GM18909 (cell line): ENCODE measurements at regions not wholly inside any gene's neighbourhood (a gene's known extent, or its start where the extent isn't known, plus 50 kb on each side); places are given as distances from the start of the nearest gene placed in this dataset.

Source experiments
- ATAC-seq: cut with Tn5 transposase; IDR thresholded peaks from one replicate; pipeline ENCODE4 v1.9.1; 2021; ENCODE audit warnings: mild to moderate bottlenecking; ENCODE audit not compliant: unreplicated experiment, poor library complexity

DNA sequence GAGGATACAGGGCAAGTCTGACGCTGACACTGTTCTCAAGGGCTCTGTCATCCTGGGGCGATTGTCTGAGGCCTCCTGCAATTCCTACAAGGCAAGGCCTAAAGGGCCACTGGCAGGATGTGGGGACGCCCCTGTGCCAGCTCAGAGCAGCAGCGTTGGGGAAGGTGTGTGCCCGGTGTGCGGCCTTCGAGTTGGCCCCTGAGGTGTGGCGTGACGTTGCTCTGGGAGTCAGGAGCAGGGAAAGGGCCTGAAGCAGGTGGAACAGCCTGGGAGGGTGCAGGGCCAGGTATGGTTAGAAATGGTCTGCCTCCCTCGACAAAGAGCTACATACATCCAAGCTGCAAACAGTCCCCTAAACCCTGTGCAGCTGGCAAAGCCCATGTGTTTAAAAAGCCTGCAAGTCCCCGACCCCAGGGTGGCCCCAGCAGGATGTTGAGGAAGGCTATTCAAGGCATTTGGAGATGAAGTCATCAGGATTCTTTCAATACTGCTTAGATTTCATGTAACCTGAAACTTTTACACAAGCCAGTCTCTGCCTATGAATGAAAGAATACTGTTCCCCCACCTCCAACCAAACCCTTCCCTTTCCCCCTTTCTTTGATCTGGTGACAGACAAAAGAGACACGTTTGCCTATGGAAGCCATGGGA is 142.5 kb upstream of the TNS3 start:
- ATAC-seq, result no peak

DNA sequence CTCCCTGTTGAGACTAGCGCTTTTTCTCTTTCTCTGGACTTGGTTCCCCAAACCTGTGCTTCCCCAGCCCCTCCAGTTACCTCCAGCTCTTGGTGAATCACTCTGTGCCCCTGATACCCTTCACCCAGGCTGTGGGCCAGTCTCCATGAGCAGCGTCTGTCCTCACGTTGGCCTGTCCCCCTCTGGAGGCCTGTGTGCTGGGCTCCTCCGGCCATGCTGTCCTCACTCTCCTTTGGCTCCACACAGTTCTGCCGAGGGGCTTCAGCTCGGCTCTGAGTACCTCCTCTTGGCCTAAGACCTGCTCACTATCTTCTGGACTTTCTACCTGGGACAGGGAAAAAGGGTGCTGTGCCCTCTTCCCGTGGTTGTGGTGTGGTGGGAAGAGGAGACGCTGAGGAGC is 140.2 kb upstream of the TNS3 start:
- no peak for ATAC-seq

DNA sequence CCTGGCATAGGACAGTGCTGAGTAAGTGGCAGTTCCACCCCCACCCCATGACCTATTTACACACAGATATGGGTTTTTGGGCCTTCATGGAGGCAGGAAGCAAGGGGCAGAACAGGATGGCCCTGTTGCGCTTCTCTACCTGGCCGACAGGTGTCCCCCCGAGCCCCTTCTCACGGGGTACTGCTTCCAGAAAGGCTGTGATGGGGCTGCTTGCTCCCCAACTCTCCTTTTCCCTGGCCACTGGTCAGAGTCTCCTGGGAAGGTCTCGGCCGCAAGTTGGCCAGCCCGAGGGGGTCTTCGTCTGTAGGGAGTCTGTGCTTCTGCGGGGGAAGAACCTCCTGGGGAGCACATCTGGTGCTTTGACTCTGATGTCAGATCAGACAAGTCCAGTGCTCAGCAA is 139.8 kb upstream of the TNS3 start:
- ATAC-seq, result no peak

DNA sequence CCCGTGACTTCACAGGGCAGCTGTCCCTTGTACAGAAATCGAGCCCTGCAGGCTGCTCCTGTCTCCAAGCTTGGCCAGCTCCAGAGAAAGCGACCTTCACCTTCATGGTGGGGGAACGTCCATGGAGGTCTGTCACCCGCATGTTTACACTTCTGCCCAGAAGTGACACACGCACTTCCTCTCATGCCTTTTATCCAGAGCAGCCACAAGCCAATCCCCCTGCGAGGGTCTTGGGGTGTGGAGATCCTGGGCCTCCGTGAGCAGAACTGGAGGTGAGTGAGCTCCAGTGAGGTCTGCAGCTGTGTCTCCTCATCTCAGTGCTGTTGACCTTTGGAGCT is 139.0 kb upstream of the TNS3 start:
- ATAC-seq, result no peak

DNA sequence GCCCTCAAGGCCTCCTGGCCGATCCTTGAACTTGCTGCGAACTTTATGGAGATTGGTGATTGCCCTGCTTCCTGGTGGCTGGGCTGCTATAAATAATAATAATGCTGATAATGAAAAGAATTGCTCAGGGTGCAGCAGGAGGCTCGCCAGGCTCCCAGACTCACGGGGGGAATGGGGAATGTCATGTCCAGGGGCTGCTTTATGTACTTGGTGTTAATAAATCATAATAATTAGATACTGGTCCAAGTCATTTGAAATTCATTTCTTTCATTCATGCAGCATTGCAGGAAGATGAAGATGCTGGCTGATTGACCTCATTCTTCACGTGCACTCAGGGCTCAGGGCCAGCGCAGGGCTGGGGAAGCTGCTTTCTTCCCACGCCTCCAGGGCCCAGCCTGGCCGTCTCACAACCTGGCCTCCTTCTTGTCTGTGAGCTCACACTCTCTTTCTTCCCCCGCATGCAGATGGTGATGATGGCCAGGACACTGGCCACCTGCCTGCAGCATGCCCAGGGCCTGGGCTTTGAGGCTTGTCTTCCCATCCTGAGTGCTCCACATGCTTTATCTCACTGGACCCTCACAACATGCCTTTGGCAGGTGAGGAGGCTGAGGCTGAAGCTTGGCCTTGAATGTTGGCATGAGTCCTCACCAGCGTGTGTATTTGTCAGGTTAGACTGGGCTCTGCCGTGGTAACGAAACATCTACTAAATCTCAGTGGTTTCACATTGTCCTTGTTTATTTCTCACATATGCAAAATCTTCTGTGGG is 138.4 kb upstream of the TNS3 start:
- ATAC-seq, result peak; percentile 70

DNA sequence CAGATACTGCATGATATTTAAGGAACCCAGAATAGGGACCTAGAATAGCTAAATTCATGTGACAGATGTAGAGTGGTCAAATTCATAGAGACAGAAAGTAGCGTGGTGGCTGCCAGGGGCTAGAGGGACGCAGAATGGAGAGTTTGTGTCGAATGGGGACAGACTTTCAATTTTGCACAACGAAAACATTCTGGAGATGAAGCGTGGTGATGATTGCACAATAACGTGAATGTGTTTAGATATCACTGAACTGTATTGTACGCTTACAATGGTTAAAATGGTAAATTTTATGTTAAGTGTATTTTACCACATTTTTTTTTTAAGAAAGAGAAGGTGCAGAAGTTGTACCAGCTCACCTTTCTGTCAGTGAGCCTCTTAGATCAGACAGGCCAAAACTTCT is 137.8 kb upstream of the TNS3 start:
- ATAC-seq, result no peak

DNA sequence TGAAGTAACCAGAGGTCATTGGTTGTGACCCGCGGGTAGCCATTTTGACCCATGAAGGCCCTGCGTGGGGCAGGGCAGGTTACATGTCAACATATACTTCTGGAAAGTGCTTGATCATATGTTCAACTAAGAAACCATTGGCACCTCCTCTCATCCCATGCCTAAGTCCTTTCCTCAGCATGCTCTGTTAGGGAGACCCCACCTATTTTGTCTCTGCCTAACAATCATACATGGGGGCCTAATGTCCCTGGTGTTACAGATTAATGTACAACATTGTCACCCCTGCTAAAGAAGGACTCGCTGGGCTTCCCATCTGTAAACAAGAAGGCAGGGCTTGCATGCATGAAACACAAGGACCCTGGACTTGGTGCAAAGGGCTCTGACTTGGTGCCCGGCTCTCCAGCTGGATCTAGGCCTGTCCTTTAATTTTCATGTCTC is 133.7 kb upstream of the TNS3 start:
- peak; percentile 12 for ATAC-seq

DNA sequence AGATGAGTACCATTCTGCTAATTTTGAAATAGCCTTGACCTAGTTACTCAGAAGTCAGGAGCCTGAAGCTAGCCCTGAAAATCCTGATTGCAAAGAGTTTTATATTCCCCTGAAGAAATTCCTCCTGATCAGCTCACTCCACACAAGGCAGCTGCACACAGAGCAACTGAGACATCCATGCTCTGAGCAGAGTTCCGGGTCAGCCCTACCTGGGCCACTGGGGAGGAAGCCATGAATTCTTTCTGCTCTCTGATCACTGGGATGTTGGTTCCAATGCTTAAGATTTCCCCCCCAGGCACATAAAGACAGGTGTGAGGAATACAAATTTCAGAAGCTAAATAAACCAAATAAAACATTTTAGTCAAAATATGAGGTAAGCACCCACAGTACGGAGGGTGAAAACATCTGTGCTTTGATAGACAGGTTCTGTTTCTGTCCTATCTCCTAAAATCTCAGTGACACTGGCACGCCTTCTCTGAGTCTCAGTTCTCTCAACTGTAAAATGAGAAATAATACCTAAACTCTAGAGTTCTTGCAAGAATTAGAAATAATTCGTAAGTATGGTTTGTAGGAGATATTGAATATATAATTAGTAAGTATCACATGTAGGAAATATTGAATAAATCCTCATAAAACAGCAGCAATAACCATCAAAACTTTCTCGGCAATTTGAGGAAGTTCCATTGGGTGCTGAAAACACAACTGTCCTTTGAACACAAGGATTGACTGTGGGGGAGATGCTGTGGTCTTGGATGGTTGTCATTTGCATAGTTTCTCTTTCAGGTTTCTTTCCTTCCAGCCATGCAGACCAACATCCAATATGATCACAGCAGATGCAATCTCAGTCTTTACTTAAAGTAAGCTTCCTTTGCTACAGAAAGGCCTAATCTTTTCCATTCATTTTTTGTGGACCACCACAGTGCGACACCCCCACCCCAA is 133.0 kb upstream of the TNS3 start:
- ATAC-seq, result peak; percentile 96

DNA sequence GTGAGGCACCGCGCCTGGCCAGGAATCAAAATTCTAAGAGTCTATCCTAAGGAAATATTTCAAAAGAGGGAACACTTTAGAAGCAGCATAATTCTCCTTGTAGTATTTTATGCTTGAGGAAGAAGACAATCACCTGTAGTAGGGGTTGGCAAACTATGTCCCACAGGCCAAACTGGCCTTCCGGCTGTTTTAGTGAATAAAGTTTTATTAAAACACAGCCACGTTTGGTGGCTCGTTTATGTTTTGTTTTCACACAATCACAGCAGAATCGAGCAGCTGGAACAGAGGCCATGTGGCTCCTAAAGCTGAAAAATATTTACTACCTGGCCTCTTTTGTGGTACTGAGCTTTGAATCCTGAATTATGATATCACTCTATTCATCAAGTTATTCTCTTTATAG is 131.7 kb upstream of the TNS3 start:
- ATAC-seq, result no peak

DNA sequence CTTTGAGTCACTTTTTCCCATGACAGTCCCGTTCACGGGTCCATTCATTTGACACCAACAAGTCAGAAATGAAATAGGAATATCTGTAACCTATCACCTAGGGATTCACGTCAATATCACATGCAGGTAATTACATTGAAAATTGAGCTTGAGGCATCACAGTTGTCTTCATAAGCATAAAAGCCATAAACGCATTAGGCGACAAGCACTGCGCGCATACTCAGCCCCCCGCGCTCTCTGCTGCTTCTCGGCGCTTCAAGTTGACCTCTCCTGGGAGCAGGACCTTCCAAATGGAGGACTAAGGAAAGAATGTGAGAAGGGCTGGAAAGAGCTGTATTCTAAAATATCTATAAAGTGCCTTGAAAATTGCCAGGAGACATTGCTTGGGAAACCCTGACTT is 130.5 kb upstream of the TNS3 start:
- no peak for ATAC-seq

DNA sequence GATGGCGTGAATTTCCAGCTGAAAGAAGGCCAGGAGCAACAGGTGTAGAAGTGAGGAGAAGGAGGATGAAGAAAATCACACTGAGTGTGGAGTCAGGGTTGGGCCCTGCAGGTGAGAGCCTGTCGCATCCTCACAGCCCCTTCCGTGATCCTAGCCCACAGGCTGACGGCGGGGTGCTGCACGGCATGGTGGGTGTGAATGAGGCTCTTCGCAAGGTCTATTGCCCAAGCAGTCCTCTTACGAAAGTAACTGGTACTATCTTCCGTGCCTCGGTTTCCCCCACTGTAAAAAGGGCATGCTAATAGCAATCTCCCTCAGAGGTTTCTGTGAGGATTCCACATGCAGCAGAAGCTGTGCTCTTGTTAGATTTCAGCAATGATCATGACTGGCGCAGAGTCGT is 129.9 kb upstream of the TNS3 start:
- ATAC-seq, result no peak

DNA sequence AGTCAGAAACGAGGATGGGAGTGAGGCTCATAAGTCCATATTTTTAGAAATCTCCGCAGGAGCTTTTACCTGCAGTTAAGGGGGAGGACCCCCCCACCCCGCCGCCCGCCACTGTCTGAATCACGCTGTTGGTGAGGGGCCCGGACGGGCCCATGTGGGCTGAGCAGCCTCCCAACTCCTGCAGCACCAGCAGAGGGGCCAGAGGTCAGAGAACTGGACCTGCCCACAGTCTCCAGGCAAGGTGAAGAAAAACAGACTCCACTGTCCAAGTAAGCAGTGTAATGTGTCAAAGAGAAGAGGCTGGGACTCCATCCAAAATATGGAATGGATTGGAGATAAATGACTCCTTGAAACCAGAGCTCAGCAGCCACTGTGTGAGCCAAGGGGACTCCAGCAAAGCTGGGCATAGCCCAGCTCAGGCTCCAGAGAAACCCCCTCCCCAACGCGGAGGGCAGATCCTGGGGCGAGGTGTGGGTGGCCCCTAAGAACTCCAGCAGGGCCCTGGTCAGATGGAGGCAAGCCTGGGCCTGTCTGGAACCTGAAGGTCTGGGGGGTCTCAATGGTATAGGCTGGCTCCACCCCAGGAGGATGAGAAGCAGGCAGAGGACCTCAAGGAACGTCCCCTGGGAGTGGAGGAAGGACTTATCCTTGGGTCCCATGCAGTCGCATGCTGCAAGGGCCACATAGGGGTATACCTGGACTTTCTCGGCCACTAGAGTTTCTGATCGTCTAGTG is 128.5 kb upstream of the TNS3 start:
- no peak for ATAC-seq

DNA sequence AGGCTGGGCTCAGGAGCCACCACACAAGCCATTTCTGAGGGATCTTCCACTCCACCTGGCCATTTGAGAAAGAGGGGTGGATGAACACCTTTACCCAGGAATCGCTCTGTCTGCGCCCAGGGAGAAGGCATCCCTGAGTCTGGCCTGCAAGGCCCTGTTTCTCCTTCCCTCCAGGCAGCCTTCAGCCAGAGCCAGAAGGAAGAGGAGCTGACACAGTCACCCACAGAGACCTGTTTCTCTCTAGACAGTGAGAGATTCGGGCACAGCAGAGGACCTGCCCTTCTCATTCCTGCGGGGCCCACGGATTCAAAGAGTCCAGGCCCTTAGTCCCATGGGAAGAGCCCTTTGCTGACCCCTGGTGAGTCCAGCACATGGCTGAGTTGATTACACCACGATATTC is 127.5 kb upstream of the TNS3 start:
- ATAC-seq, result no peak

DNA sequence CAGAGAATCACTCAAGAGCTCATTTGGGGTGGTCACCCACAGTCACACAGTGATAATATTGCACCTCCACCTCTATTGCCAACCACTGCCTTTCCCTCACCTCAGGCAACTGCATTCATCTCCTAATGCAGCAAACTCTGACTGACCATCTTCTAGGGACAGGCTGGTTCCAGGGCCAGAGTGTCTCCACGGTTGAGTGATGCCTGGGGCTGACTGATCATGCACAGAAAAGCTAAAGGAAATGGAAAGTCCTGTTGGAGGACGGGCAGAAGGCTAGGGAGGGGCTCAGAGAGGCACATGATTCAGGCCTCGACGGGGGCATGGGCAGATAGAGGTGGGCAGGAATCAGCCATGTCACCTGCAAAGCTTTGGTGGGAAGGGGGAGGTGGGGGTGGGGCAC is 127.1 kb upstream of the TNS3 start:
- ATAC-seq, result no peak

DNA sequence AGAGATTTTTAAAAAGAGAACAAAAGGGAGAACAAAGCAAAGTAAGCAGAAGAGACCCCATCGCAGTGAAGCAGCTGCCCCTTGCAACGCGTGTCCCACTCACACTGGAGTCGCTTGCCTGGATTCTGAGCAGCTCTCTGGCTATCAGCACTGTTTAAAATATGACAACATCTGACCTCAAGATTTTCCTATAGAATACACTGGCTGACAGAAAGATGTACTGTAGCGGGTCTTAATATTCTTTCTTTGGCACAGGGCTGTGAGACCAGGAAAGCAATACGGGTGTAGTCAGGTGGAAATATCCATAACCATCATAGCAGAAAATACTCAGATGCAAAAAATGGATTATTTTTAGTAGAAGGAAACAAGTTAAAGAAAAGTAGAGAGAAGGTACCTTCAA is 125.7 kb upstream of the TNS3 start:
- ATAC-seq, result no peak

DNA sequence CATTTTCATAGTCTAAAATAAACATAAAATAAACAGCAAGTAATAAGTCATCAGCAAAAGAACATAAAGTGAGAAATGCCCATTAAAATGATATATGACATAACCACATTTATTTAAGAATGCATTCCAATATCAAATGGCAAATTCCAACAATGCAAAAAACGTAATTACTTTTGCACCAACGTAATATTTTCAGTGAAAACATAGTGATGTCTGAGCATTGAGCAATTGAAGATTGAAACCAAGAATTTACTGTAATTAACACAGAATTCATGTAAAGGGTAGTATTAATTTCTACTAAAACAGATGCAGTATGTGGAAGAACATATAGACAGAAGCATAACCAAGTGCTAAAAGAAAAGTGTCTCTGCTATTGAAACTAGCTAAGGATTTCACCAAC is 123.0 kb upstream of the TNS3 start:
- ATAC-seq, result no peak

DNA sequence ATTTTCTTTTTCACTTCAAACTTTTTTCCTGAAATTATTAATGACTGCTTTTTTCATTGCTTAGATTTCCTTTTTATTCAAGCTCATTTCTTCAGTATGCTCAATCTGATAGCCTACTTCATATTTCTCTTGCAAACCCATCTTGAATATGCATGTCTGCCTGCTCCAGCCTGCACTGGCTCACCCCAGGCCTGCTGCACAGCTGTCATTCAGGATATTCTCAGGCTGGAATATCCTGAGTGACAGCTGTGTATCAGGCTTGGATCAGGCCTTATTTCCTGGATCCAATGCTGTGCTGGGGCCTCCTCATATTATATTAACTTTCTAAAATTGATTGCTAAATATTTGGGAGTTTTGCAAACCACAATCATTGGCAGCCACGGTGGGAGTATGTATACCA is 120.2 kb upstream of the TNS3 start:
- no peak for ATAC-seq

DNA sequence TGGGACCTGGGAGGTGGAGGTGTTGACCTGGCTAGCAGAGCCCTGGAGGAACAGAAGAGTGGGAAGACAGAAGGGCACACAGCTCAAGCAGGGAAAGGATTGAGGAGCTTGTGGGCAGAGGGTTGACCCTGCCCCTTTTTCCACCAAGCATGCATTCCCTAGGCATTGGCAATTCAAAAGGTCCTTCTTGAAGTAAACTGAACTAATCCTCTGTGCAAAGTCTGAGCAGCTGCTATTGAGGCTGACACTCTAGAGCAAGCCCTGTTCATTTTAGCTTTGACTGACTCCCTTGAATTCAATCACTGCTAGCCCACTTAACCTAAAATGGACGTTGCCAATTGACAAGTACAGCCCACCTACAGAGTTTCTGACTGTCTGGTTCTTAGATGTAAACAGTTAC is 116.5 kb upstream of the TNS3 start:
- no peak for ATAC-seq

DNA sequence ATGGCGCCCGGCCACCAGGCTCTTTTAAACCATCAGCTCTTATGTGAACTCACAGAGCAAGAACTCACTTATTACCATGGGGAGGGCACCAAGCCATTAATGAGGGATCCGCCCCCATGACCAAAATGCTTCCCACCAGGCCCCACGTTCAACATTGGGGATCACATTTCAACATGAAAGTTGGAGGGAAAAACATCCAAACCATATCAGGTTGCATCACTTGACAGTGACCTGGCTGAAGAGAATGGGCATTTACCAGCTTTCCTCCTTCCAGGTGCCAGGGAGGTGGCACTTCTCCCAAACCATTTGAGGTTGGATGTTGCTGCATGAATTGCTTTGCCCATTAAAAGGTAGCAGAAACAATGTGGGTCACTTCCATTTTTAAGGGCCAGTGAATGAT is 115.6 kb upstream of the TNS3 start:
- ATAC-seq, result no peak

DNA sequence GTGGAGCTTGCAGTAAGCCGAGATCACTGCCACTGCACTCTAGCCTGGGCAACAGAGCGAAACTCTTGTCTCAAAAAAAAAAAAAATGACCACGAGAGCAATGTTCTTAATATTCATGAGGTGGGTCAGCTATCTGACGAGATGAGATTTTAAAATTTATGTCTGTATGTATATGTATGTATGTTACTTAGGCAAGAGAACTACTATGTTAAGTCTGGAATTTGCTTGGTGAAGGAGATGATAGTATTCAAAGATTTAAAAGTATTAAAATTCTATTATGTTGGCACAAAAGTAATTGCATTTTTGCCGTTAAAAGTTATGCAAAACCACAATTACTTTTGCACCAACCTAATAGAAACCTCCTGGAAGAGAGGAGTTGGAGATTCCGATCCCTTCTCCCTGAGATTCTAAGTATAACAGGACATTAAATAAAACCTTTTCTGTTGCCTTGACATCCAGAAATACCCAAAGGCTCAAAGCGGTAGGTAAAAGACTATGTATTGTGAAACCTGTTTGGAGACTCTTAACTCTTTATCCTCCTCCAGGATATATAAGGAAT is 114.3 kb upstream of the TNS3 start:
- ATAC-seq, result no peak
